Type B pancreatic cell (in vitro differentiated cells): ENCODE measurements at regions not wholly inside any gene's neighbourhood (a gene's known extent, or its start where the extent isn't known, plus 50 kb on each side); places are given as distances from the start of the nearest gene placed in this dataset.

Experiments
- DNase-seq: peaks from one replicate; pipeline ENCODE4 v3.0.0; 2021; ENCODE audit warnings: mixed read lengths; ENCODE audit not compliant: unreplicated experiment; ENCODE audit errors: extremely low spot score
- H3K27ac Mint-ChIP-seq: 2 replicates; pipeline ENCODE4 v1.8.0; 2021; ENCODE audit warnings: mild to moderate bottlenecking, mixed read lengths
- H3K27me3 Mint-ChIP-seq: 2 replicates; pipeline ENCODE4 v1.8.0; 2021; ENCODE audit warnings: mixed read lengths
- H3K36me3 Mint-ChIP-seq: 2 replicates; pipeline ENCODE4 v1.8.0; 2021; ENCODE audit warnings: mixed read lengths
- H3K4me1 Mint-ChIP-seq: one replicate; pipeline ENCODE4 v1.8.0; 2021; ENCODE audit warnings: mixed read lengths; ENCODE audit not compliant: unreplicated experiment
- H3K4me3 Mint-ChIP-seq: 2 replicates; pipeline ENCODE4 v1.8.0; 2021; ENCODE audit warnings: mild to moderate bottlenecking, mixed read lengths
- H3K9me3 Mint-ChIP-seq: 2 replicates; pipeline ENCODE4 v1.8.0; 2021; ENCODE audit warnings: mixed read lengths
- TF ChIP-seq, protein P1 (sequence below): fragments of 200-600 bp; sonication (generic); conservative IDR thresholded peaks from 2 replicates; pipeline ENCODE4 v1.5.0; 2021; ENCODE audit warnings: antibody characterized with exemption, mild to moderate bottlenecking

DNA sequence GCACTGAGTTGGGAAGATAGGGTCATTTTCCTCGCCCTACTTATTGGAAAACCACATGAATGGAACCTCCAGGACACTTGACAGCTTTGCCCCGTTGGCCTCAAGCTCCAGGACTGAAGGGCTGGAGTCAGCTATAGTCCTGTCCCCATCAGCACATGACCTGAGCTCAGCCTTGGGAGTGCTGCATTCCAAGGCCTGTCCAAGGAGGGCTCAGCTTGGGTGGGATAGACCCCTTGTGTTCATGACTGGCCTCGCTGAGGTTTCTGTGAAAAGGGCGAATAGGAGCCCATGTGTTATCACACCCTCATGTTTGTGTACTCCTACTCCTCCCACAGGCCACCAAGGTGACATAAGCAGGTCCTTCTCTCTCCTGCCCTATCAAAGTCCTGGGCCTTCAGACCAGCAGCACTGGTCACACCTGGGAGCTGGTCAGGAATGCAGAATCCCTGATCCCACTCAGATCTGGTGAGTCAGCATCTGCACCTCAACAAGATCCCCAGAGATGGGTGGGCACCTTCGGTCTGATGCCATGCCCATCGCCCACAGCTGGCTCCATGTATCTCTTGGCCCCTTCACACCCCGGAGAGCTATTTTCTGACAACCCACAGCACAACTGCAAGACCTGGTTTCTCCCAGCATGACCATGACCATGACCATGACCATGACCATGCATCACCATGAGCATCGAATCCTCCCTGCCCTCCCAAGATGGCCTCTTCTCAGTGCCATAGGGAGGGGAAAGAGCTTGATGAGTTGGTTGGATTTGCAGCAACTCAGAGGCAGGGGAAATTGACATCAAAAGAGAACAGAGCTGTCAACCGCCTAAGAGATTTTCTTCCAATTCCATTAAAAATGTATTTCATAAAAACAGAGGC is 83.0 kb upstream of the RAB6C start:
- H3K27ac Mint-ChIP-seq: no peak overlapping the region
- H3K27me3 Mint-ChIP-seq: peaks cover 22% of the 10 kb centered on the region
- TF ChIP-seq, protein P1, sequence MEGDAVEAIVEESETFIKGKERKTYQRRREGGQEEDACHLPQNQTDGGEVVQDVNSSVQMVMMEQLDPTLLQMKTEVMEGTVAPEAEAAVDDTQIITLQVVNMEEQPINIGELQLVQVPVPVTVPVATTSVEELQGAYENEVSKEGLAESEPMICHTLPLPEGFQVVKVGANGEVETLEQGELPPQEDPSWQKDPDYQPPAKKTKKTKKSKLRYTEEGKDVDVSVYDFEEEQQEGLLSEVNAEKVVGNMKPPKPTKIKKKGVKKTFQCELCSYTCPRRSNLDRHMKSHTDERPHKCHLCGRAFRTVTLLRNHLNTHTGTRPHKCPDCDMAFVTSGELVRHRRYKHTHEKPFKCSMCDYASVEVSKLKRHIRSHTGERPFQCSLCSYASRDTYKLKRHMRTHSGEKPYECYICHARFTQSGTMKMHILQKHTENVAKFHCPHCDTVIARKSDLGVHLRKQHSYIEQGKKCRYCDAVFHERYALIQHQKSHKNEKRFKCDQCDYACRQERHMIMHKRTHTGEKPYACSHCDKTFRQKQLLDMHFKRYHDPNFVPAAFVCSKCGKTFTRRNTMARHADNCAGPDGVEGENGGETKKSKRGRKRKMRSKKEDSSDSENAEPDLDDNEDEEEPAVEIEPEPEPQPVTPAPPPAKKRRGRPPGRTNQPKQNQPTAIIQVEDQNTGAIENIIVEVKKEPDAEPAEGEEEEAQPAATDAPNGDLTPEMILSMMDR: no peak
- peaks cover 3% of the 10 kb centered on the region for H3K4me1 Mint-ChIP-seq
- peak; percentile 50 for DNase-seq
- H3K9me3 Mint-ChIP-seq: peaks cover 4% of the 10 kb centered on the region
- no peak overlapping the region for H3K4me3 Mint-ChIP-seq
- no peaks in the 10 kb centered on the region for H3K36me3 Mint-ChIP-seq

DNA sequence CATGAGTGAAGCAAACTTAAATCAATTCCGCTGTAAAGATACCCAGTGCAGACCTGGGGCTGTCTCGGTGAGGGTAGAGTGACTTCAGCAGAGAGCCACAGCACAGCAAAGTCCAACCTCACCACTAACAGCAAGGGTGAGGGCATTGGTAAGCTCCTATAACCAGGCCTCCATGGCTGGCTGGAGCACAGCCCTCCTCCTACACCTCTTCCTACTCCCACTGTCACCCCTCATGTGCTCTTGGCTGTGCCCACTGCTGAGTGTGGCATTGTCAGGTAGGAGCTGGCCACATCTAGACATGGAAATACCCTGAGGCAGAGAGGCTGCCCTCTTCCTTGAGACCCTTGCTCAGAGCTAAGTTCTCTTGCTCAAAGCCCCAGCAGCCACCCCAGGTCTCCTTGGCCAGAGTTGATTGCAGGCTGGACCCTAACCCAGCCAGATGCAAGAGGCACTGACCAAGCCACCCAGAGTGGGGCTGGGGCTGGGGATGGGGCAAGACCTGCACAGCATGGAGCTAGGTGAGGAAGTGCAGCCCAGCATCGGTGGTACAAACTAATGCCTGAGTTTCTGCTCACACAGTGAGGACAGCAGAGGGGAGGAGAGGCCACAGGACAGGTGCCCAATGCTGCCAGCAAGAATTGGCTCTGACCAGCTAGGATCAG is 77.6 kb upstream of the RAB6C start:
- Mint-ChIP-seq H3K36me3 (no peaks in the 10 kb centered on the region), H3K27me3 (peaks cover 10% of the 10 kb centered on the region), H3K4me1 (peaks cover 1% of the 10 kb centered on the region), H3K27ac (no peak overlapping the region), H3K9me3 (peaks cover 4% of the 10 kb centered on the region), H3K4me3 (no peak overlapping the region)
- TF ChIP-seq, protein P1: no peak
- DNase-seq: peak; percentile 44

DNA sequence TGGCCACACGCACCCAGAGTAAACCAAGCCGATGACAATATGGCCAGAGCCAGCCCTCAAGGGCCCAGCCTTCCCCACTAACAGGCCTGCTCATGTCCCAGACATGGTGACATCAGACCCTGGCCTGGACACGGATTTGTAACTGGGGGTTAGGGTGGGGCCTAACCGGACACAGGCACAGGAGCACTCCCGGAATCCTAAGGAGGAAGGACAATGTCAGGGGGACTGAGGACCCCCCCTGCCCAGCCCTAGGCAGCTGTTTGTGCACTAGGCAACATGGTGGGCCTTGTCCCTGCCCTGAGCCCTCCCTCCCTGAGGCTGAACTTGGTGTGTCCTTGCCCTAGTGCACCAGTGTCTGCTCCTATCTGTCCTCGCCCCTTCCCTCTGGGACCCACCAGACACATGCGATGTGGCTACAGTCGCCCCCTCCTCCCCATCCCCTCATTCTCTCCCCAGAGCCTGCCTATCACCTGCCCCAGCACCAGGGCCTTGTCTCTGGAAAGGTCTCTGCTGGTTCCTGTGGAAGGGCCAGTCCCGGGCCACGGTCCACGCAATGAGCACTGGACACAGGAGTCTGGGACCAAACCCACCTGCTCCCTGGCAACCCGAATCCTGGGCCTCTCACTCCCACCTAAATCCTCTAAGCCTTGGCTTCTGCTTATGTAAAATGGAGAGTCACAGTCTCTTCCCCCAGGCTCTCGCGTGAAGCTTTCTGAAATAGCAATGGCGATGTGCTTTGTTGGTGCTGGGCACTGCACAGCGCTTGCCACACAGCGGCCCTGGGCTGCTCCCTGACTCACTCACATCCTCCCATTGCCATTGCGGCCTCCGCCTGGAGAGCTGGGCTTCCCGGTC is 76.5 kb upstream of the RAB6C start:
- peak; percentile 49 for DNase-seq
- peaks cover 9% of the 10 kb centered on the region for H3K4me1 Mint-ChIP-seq
- no peak overlapping the region for H3K4me3 Mint-ChIP-seq
- H3K27ac Mint-ChIP-seq: no peak overlapping the region
- TF ChIP-seq, protein P1: no peak
- peaks cover 4% of the 10 kb centered on the region for H3K9me3 Mint-ChIP-seq
- H3K27me3 Mint-ChIP-seq: peaks cover 8% of the 10 kb centered on the region
- no peaks in the 10 kb centered on the region for H3K36me3 Mint-ChIP-seq

DNA sequence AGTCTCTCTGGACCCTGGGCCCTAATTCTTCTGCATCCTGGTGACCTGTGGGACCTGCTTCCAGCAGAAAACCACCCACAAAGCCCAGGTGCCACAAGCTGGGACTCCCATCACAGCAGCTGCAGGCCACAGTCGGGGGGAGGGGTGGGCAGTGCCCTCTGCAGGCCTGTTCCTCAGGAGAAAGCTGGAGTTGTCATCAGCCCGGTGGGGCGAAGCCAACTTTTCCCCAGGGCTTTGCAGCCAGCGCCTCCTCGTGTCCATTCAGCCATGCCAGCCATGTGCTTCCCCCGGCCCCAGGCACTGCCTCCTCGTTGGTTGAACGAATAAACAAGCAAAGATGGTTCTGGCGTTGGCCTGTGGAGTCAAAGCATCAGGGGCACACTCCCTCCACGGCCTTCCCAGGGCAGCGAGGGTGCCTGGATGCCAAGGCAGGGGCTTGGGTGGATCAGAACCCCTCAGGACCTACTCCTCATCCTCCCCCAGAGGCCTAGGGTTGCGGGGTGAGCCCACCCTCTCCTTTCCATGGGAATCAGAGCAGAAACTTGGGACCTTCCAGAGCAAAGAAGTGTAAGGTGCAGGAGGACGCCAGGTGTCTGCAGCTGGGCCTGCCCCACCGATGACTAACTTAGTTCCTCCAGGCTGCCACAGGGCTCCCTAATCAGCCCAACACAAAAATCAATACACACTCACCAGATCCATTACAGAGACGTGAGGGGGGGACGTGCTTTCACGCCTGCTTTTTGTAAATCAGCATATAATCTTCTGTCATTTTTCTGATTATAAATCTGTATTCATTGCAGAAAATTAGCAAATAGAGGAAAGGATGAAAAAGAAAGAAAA is 75.7 kb upstream of the RAB6C start:
- Mint-ChIP-seq H3K36me3 (no peaks in the 10 kb centered on the region), H3K4me1 (peaks cover 13% of the 10 kb centered on the region), H3K4me3 (no peak overlapping the region), H3K27ac (no peak overlapping the region), H3K27me3 (peaks cover 4% of the 10 kb centered on the region), H3K9me3 (peaks cover 4% of the 10 kb centered on the region)
- DNase-seq: peak; percentile 63
- TF ChIP-seq, protein P1: no peak
